Head of caudate nucleus (tissue), 42 donors: ENCODE measurements at regions not wholly inside any gene's neighbourhood (a gene's known extent, or its start where the extent isn't known, plus 50 kb on each side); places are given as distances from the start of the nearest gene placed in this dataset.
"Not testable (repeated sequence)": the region's sequence is repeated elsewhere in the genome, so short reads cannot be mapped to it uniquely, and the experiment has no call there.

ENCODE experiments used
- DNase-seq, 42 donors: peaks; one replicate each; pipeline versions ENCODE4 v3.0.0 to v3.0.0-alpha.2; 2020 to 2021; ENCODE audit warnings: mixed read lengths in 7 of 42
- intact Hi-C: fragments of 100-400 bp; cut with DNase I; formaldehyde crosslinking; loops from one replicate; pipeline ENCODE4 v1.15.0; 2022

DNA sequence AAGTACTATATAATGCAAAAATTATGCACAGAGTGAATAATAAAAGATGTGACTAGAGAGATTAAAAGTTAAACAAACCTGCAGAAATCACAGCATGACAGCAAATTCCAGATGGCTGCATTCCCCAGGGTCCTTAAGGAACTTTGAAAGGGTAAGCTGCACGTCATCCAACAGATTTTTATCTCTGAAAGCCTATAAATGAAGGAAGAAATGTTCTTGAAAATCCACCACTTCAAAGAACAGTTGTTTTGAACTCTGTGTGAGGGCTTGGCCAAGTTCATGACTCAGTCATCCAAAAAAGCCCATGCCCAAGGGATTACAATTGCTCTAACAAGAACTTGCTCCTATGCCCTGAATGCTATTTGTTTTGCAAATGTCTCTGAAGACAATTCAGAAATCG lies 603.6 kb downstream of the PLOD2 start:
- no peak for DNase-seq
- intact Hi-C loops: no loop called here

- intact Hi-C loops: no loop called here
- DNase-seq: no peak
Measured at GRCh38 chr3:145578471-145578870, 582.5 kb downstream of the PLOD2 start.

- intact Hi-C loops: no loop called here
- DNase-seq: no peak
Measured at GRCh38 chr3:145581694-145582093, 579.3 kb downstream of the PLOD2 start.

GRCh38 chr3:145604851-145605250 lies 556.1 kb downstream of the PLOD2 start:
- intact Hi-C loops: no loop called here
- DNase-seq: no peak

DNA sequence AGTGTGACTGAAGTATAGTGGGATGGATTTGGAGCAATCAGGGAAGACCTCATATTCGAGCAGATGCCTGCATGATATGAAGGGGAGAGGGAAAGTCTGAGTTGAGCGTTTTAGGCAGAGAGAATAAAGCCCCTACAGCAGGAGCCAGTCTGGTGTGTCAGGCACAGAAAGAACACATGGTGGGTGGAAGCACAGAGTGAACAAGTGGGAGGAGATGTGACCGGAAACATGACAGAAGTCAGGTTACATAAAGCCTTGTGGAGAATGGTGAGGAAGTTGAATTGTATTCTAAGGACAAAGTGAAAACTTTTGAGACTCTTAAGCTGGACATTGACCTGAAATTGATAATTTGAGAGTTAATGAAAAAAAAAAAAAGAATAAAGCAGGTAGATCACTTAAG lies 541.0 kb downstream of the PLOD2 start:
- intact Hi-C loops: no loop called here
- no peak for DNase-seq

- no peak for DNase-seq
- intact Hi-C loops: no loop called here
Measured at GRCh38 chr3:145620486-145620885, 540.5 kb downstream of the PLOD2 start.

- DNase-seq: no peak
- intact Hi-C loops: no loop called here
Measured at GRCh38 chr3:145623349-145623748, 537.6 kb downstream of the PLOD2 start.

DNA sequence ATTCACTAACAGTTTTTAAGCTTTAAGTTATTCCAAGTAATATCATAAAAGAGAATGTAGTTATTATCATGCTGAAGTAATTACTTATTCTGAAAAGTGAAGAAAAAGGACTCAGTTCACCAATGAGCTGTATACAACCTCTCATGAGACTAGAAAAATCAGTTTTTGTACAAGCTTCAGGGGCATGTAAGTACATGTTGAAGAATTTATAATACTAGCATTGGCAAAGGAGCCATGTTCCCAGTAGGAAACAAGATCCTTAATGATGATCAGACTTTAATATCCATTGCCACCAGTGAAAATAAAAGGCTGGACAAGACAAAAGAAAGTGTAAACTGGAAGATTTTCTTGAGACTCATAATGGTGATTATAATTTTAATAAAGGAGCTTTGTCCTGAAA lies 532.8 kb downstream of the PLOD2 start:
- no peak for DNase-seq
- intact Hi-C loops: no loop called here

DNA sequence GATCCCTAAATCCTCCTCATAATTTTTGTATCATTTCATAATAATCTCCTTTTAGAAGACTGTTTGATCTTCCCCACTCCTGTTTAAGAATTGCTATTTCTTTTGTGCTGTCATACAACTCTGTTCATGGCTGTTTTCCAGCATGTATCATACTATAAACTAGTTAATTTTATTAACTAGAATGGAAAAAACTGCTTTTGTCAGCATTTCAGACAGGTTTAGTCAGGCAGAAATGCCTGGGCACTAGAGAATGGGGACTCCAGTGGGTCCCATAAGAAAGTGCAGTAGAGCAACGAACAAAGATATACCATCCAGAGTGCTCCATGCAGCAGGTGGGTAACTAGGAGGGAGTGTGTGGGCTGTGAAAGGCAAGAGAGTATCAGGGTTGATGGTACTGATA lies 523.9 kb downstream of the PLOD2 start:
- intact Hi-C loops: no loop called here
- DNase-seq: no peak

DNA sequence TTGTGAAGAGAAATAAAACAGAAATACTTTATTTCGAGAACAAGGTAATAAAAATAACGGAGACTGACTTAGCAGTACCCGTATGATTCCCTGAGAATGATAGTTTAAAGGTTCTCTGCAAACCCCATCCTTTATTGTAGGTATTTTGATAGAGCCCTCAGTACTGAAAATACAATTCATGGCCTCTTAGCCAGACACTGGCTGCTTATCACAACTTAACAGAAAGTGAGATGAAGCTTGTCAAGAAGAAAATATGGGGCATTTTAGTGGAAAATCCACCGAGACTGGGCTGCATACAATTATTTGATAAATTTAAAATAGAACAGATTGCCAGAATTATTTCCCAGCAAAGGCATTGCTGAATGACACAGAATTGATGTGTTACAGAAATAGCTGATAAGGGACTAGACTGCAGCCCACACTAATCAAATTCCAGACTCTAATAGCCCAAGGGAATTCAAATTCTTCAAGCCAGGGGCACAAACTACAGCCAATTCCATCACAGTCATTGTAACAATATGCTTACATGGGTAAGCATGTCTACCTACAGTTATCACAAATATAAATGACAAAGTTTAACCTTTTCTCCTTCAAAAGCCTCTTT lies 521.9 kb downstream of the PLOD2 start:
- intact Hi-C loops: no loop called here
- no peak for DNase-seq

- intact Hi-C loops: no loop called here
- DNase-seq: no peak
Measured at GRCh38 chr3:145639875-145640274, 521.1 kb downstream of the PLOD2 start.

GRCh38 chr3:145648396-145648795 lies 512.6 kb downstream of the PLOD2 start:
- no peak for DNase-seq
- intact Hi-C loops: no loop called here

DNA sequence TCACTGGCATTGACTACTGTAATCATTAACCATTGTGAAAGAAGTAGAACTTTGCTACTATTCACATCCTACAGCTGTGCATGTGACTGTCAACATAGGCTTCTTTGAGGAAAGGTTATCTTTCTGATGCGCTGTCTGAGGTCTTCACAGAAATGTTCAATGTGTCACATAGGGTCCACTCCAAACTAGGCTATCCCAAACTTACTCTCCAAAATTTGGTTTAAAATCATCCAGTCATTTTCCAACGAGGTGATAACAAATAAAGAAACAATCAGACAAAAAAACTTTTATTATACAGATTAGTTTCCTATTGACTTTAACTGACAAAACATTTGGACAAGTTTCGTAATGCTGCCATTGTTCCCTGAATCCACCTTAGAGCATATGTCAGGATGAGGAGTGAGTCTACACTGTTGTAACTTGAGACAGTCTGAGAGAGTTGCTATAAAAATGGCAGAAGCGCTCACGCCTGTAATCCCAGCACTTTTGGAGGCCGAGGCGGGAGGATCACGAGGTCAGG lies 511.6 kb downstream of the PLOD2 start:
- no peak for DNase-seq
- intact Hi-C loops: no loop called here

GRCh38 chr3:145650170-145650569 lies 510.8 kb downstream of the PLOD2 start:
- intact Hi-C loops: no loop called here
- no peak for DNase-seq

GRCh38 chr3:145671121-145671520 lies 489.9 kb downstream of the PLOD2 start:
- no peak for DNase-seq
- intact Hi-C loops: no loop called here

- intact Hi-C loops: no loop called here
- no peak for DNase-seq
Measured at GRCh38 chr3:145673838-145674237, 487.1 kb downstream of the PLOD2 start.

GRCh38 chr3:145678401-145678800 lies 482.6 kb downstream of the PLOD2 start:
- no peak for DNase-seq
- intact Hi-C loops: no loop called here

- intact Hi-C loops: no loop called here
Measured at GRCh38 chr3:145681181-145681580, 479.8 kb downstream of the PLOD2 start.

DNA sequence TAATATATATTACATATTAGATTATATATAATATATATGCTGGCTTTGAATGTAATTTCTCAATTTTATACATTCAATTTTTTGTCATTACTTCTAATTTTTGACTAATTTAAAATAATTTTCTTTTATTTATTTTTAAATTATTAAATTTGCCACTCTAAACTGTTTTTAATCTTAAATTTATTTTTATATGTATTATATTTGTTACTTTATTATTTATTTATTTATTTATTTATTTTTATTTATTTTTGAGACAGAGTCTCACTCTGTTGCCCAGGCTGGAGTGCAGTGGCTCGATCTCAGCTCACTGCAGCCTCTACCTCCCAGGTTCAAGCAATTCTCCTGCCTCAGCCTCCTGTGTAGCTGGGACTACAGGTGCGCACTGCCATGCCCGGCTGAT lies 473.0 kb downstream of the PLOD2 start:
- DNase-seq, intact Hi-C loops: not testable (repeated sequence)

More at GRCh38 chr3:145681181-145681580, 479.8 kb downstream of the PLOD2 start:
- no peak for DNase-seq

- DNase-seq: no peak
Measured at GRCh38 chr3:145692751-145693150, 468.2 kb downstream of the PLOD2 start.

GRCh38 chr3:145696011-145696410 lies 465.0 kb downstream of the PLOD2 start:
- intact Hi-C loops: no loop called here
- no peak for DNase-seq

More at GRCh38 chr3:145692751-145693150, 468.2 kb downstream of the PLOD2 start:
- intact Hi-C loops: no loop called here

GRCh38 chr3:145698250-145698649 lies 462.7 kb downstream of the PLOD2 start:
- intact Hi-C loops: no loop called here
- DNase-seq: no peak
